ENCODE measurements at regions not wholly inside any gene's neighbourhood (a gene's known extent, or its start where the extent isn't known, plus 50 kb on each side); places are given as distances from the start of the nearest gene placed in this dataset.

DNA sequence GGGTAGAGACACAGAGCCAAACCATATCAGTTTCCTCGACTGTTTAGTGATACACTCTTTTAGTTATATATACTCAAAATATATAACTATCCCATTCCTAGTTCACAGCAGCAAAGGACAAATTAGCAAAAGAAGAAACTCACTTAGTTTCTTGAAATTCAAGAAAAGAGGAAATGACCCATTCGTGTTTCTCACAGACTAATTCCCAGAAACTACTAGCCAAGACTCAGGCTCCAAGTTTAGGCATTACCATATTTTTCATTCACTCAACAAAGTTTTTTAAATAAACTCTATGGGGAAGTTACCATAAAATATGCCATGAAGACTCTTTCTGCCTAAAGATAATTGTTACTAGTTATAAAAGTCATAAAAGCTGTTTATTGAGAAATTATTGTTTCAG is 152.3 kb upstream of the DAAM1 start:
- H3K36me3 ChIP-seq (ENCODE audit: insufficient read depth, insufficient read length, low read length): no peaks in the 10 kb centered on the region
- no peak overlapping the region for H3K9ac ChIP-seq (ENCODE audit: insufficient read length, low read depth)
- H3K4me3 ChIP-seq (ENCODE audit: insufficient read length, low read depth): no peak overlapping the region
- TF ChIP-seq SUZ12 (IDR thresholded peaks at IDR 0.05; ENCODE audit: extremely low read depth, insufficient read depth, insufficient read length): no peak
- no peak for TF ChIP-seq YY1 (IDR thresholded peaks at IDR 0.05; ENCODE audit: insufficient read depth, insufficient read length)
- TF ChIP-seq ZNF274 (IDR thresholded peaks at IDR 0.05; ENCODE audit: low read depth, low read length): no peak
- DNase-seq (ENCODE audit: low read depth, low spot score): no peak
- no peaks in the 10 kb centered on the region for H3K27me3 ChIP-seq (ENCODE audit: insufficient read depth, insufficient read length)
- no peaks in the 10 kb centered on the region for H3K4me1 ChIP-seq (ENCODE audit: insufficient read depth, insufficient read length)
- peaks cover 7% of the 10 kb centered on the region; the same call in 1 of the 2 replicates for H3K9me3 ChIP-seq (ENCODE audit: insufficient read depth, low read length)

DNA sequence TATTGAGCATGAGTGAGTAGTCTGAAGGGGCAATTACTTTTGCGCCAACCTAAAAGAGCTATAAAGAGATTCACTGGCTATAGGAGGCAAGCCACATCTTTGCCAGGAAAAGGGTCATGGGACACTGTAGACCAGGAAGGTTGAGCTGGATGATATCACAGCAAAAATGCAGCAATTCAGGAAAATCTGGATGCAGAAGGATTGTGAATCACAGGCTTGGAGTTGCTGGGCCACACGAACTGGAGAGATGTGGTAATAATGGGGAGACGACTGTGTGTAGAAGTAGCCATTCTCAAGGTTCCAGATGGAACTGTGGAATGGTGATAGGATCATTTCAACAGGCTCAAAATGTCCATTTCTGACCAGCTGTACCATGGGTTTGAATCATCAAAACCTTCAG is 151.4 kb upstream of the DAAM1 start:
- no peak for DNase-seq (ENCODE audit: low read depth, low spot score)
- Histone ChIP-seq H3K9me3 (ENCODE audit: insufficient read depth, low read length) (peaks cover 7% of the 10 kb centered on the region; the same call in 1 of the 2 replicates), H3K9ac (ENCODE audit: insufficient read length, low read depth) (no peak overlapping the region), H3K4me3 (ENCODE audit: insufficient read length, low read depth) (no peak overlapping the region), H3K27me3 (ENCODE audit: insufficient read depth, insufficient read length) (no peaks in the 10 kb centered on the region), H3K4me1 (ENCODE audit: insufficient read depth, insufficient read length) (no peaks in the 10 kb centered on the region), H3K36me3 (ENCODE audit: insufficient read depth, insufficient read length, low read length) (no peaks in the 10 kb centered on the region)
- TF ChIP-seq SUZ12 (IDR thresholded peaks at IDR 0.05; ENCODE audit: extremely low read depth, insufficient read depth, insufficient read length) (no peak), YY1 (IDR thresholded peaks at IDR 0.05; ENCODE audit: insufficient read depth, insufficient read length) (no peak), ZNF274 (IDR thresholded peaks at IDR 0.05; ENCODE audit: low read depth, low read length) (no peak)

DNA sequence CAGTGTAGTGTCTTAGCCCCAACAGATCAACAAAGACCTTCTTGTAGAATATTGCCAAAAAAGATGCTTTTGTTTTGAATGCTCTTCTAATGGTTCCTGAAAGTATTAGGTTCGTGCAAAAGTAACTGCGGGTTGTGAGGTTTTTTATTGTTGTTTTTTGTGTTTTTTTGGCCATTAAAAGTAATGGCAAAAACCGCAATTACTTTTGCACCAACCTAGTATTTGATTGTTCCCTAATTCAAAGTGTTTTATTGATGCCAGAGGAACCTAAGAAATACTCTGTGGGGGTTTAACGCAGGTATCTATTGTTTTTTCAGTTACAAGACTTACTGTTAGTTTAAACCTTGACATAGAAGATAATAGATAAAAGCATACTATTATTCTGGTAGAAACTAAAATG is 150.8 kb upstream of the DAAM1 start:
- no peak for TF ChIP-seq YY1 (IDR thresholded peaks at IDR 0.05; ENCODE audit: insufficient read depth, insufficient read length)
- no peak for TF ChIP-seq ZNF274 (IDR thresholded peaks at IDR 0.05; ENCODE audit: low read depth, low read length)
- TF ChIP-seq SUZ12 (IDR thresholded peaks at IDR 0.05; ENCODE audit: extremely low read depth, insufficient read depth, insufficient read length): no peak
- no peaks in the 10 kb centered on the region for H3K27me3 ChIP-seq (ENCODE audit: insufficient read depth, insufficient read length)
- no peaks in the 10 kb centered on the region for H3K36me3 ChIP-seq (ENCODE audit: insufficient read depth, insufficient read length, low read length)
- peaks cover 7% of the 10 kb centered on the region; the same call in 1 of the 2 replicates for H3K9me3 ChIP-seq (ENCODE audit: insufficient read depth, low read length)
- H3K4me3 ChIP-seq (ENCODE audit: insufficient read length, low read depth): no peak overlapping the region
- H3K9ac ChIP-seq (ENCODE audit: insufficient read length, low read depth): no peak overlapping the region
- no peak for DNase-seq (ENCODE audit: low read depth, low spot score)
- H3K4me1 ChIP-seq (ENCODE audit: insufficient read depth, insufficient read length): no peaks in the 10 kb centered on the region

DNA sequence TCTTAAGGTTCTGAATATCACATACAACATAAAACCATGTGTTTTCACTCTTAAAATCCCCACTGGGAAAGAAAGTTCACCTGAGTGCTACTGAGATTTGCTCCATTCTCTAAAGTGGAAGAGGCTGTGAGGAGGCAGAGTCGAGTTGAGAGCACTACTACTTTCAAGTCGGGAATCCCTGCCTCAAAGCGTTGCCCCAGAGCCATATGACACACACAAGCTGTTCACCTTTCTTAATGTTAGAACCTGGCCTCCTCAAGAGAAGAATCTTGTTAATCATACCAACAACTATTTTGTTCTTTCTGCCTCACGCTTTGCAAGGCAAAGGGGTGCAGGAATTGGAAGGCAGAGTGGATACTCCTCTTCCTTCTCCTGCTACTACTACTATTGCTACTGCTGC is 149.7 kb upstream of the DAAM1 start:
- H3K27me3 ChIP-seq (ENCODE audit: insufficient read depth, insufficient read length): no peaks in the 10 kb centered on the region
- TF ChIP-seq SUZ12 (IDR thresholded peaks at IDR 0.05; ENCODE audit: extremely low read depth, insufficient read depth, insufficient read length) (no peak), ZNF274 (IDR thresholded peaks at IDR 0.05; ENCODE audit: low read depth, low read length) (no peak), YY1 (IDR thresholded peaks at IDR 0.05; ENCODE audit: insufficient read depth, insufficient read length) (no peak)
- no peak for DNase-seq (ENCODE audit: low read depth, low spot score)
- H3K4me3 ChIP-seq (ENCODE audit: insufficient read length, low read depth): no peak overlapping the region
- H3K9ac ChIP-seq (ENCODE audit: insufficient read length, low read depth): no peak overlapping the region
- H3K4me1 ChIP-seq (ENCODE audit: insufficient read depth, insufficient read length): no peaks in the 10 kb centered on the region
- no peaks in the 10 kb centered on the region for H3K36me3 ChIP-seq (ENCODE audit: insufficient read depth, insufficient read length, low read length)
- H3K9me3 ChIP-seq (ENCODE audit: insufficient read depth, low read length): peaks cover 7% of the 10 kb centered on the region; the same call in 1 of the 2 replicates

DNA sequence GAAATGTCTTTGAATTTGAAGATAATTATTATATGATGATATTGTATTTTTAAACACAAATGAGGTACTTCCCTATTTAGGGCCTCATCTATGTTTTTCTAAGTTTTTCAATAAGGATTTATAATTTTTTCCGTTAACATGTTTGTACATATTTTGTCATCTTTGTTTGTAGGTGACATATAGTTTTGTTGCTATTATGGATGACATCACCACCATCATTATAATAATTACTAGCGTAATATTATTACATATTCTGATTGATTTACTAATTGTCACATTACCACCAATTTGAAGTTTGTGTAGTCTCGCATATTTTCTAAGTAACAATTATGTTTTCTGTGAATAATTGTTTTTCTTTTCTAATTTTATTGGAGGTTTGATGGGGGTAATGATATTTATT is 147.2 kb upstream of the DAAM1 start:
- no peak for TF ChIP-seq YY1 (IDR thresholded peaks at IDR 0.05; ENCODE audit: insufficient read depth, insufficient read length)
- no peak for TF ChIP-seq SUZ12 (IDR thresholded peaks at IDR 0.05; ENCODE audit: extremely low read depth, insufficient read depth, insufficient read length)
- TF ChIP-seq ZNF274 (IDR thresholded peaks at IDR 0.05; ENCODE audit: low read depth, low read length): no peak
- DNase-seq (ENCODE audit: low read depth, low spot score): no peak
- Histone ChIP-seq H3K4me3 (ENCODE audit: insufficient read length, low read depth) (no peak overlapping the region), H3K9ac (ENCODE audit: insufficient read length, low read depth) (no peak overlapping the region), H3K27me3 (ENCODE audit: insufficient read depth, insufficient read length) (no peaks in the 10 kb centered on the region), H3K4me1 (ENCODE audit: insufficient read depth, insufficient read length) (no peaks in the 10 kb centered on the region), H3K36me3 (ENCODE audit: insufficient read depth, insufficient read length, low read length) (no peaks in the 10 kb centered on the region), H3K9me3 (ENCODE audit: insufficient read depth, low read length) (no peaks in the 10 kb centered on the region)

DNA sequence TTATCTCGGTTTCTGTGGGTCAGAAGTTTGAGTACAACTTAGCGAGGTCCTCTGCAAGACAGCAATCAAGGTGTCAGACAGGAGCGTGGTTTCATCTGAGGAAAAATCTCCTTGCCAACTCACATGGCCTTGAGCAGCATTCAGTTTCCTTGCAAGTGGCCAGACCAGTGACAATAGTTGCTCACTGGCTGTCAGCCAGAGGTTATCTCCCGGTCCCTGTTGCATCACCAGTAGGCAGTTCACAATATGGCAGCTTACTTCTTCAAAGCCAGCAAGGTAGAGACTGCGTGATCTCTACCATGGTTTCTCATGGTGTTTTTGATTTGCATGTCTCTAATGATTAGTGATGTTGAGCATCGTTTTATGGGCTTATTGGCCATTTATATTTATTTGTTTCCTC is 143.8 kb upstream of the DAAM1 start:
- no peak for TF ChIP-seq SUZ12 (IDR thresholded peaks at IDR 0.05; ENCODE audit: extremely low read depth, insufficient read depth, insufficient read length)
- no peak for TF ChIP-seq YY1 (IDR thresholded peaks at IDR 0.05; ENCODE audit: insufficient read depth, insufficient read length)
- TF ChIP-seq ZNF274 (IDR thresholded peaks at IDR 0.05; ENCODE audit: low read depth, low read length): no peak
- Histone ChIP-seq H3K4me3 (ENCODE audit: insufficient read length, low read depth) (no peak overlapping the region), H3K27me3 (ENCODE audit: insufficient read depth, insufficient read length) (no peaks in the 10 kb centered on the region), H3K36me3 (ENCODE audit: insufficient read depth, insufficient read length, low read length) (no peaks in the 10 kb centered on the region), H3K4me1 (ENCODE audit: insufficient read depth, insufficient read length) (no peaks in the 10 kb centered on the region), H3K9me3 (ENCODE audit: insufficient read depth, low read length) (no peaks in the 10 kb centered on the region), H3K9ac (ENCODE audit: insufficient read length, low read depth) (no peak overlapping the region)
- no peak for DNase-seq (ENCODE audit: low read depth, low spot score)

DNA sequence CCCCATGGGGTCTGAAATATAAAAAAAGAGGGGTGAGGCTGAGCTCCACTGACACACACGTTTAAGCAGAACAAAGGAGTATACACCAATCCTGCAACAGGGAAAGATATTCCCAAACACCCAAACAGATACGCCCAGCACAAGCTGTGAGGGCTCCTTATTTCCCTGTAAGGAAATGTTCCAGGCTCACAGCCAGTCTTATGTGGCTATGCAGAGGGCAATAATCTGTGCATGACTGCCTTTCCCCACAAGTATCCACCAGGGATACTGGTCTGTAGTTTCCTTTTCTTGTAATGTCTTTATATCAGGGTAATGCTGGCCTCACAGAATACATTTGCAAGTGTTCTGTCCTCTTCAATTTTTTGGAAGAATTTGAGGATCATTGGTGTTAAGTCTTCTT is 141.7 kb upstream of the DAAM1 start:
- DNase-seq (ENCODE audit: low read depth, low spot score): no peak
- Histone ChIP-seq H3K9me3 (ENCODE audit: insufficient read depth, low read length) (no peaks in the 10 kb centered on the region; the same call in 1 of the 2 replicates), H3K27me3 (ENCODE audit: insufficient read depth, insufficient read length) (no peaks in the 10 kb centered on the region), H3K4me1 (ENCODE audit: insufficient read depth, insufficient read length) (no peaks in the 10 kb centered on the region), H3K9ac (ENCODE audit: insufficient read length, low read depth) (no peak overlapping the region), H3K4me3 (ENCODE audit: insufficient read length, low read depth) (no peak overlapping the region), H3K36me3 (ENCODE audit: insufficient read depth, insufficient read length, low read length) (no peaks in the 10 kb centered on the region)
- no peak for TF ChIP-seq SUZ12 (IDR thresholded peaks at IDR 0.05; ENCODE audit: extremely low read depth, insufficient read depth, insufficient read length)
- TF ChIP-seq YY1 (IDR thresholded peaks at IDR 0.05; ENCODE audit: insufficient read depth, insufficient read length): no peak
- TF ChIP-seq ZNF274 (IDR thresholded peaks at IDR 0.05; ENCODE audit: low read depth, low read length): no peak

Measured in NT2/D1 (cell line).